Caki2 (cell line): ENCODE measurements at regions not wholly inside any gene's neighbourhood (a gene's known extent, or its start where the extent isn't known, plus 50 kb on each side); places are given as distances from the start of the nearest gene placed in this dataset.

Source experiments
- DNase-seq: peaks from one replicate; pipeline ENCODE4 v3.0.0-alpha.2; 2015; ENCODE audit warnings: low read depth
- in situ Hi-C: cut with HindIII; loops from 2 replicates; pipeline ENCODE4 v1.10.0; 2016; ENCODE audit warnings: low sequenced_read_pairs, low pct_unique_long_range_greater_than_20kb, mixed read lengths

DNA sequence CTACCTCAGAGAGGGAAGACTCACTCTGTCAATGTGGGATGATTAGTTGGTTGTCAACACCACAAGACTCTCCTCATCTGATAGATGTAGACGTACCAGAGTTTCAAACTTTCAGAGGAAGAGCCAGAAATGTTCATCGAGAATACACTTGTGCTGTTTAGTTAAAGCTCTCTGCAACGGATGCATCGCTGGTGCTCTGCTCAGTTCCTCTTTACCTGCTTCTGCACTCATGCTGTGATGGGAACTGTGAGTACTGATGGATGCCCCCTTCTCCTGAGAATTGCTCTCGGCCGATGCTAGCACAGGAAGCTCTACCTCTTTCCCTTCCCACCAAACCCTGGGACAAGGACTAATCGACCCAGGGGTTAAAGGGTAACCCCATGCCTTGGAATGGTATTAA, 51.8 kb upstream of the CCDC54 start:
- in situ Hi-C loops: no loop called here

More for the DNA sequence above, 51.8 kb upstream of the CCDC54 start:
- DNase-seq: no peak
